HG02588 (cell line): ENCODE measurements at regions not wholly inside any gene's neighbourhood (a gene's known extent, or its start where the extent isn't known, plus 50 kb on each side); places are given as distances from the start of the nearest gene placed in this dataset.
"Not testable (repeated sequence)": the region's sequence is repeated elsewhere in the genome, so short reads cannot be mapped to it uniquely, and the experiment has no call there.

Source experiments
- ATAC-seq: cut with Tn5 transposase; IDR thresholded peaks from one replicate; pipeline ENCODE4 v1.9.1; 2021; ENCODE audit warnings: mild to moderate bottlenecking, moderate library complexity; ENCODE audit not compliant: unreplicated experiment

DNA sequence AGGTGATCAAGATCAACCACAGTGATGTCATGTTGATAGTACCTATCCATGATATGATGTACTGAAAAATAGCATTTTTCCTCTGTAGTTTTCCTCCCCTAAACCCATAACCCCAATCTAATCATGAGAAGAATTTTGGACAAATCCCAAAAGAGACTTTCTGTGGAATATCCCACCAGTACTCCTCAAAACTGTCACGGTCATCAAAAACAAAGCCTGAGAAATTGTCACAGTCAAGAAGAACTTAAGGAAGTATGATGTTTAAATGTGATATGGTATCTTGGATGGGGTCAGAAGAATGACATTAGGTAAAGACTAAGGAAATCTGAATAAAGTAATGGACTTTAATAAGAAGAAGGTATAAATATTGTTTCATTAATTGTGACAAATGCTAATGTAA is 248.8 kb downstream of the RMST start:
- ATAC-seq: no peak

DNA sequence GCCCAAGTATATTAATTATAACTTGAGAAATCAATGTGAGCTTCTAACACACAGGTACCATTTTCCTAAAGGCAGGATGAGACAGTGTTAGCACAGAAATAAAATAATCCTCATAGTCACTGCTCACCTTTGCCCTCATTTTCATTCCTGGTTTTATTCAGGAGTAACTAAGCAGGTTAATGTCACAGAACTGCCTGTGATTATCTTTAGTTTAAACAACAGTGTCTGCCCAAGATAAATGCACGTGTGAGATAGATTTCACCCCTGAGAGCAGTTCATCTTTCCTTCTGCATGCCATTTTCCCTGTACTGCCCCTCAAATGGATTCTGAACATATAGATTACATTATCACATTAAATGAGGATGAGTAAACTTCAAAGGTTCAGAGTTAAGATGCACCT is 250.7 kb downstream of the RMST start:
- ATAC-seq: no peak

DNA sequence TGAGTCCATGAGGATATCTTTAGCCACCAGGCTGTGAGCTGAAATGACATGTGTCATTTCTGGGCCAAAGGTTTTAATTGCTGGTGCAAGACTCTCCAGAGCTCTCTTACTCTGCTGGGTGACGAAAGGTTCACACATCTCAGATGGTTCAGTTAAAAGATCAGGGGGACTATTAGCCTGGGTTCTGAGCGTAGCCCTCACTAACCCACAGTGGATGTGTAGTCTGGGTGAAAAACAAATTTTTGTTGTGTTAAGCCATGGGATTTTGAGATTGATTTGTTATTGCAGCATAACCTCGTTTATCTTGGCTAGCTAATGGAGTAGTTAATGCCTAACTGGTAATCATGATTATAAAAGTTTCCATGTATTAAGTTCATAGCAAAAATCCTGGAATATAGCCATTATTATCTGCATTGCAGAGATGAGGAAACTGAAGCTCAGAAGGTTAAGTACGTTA is 251.5 kb downstream of the RMST start:
- no peak for ATAC-seq

DNA sequence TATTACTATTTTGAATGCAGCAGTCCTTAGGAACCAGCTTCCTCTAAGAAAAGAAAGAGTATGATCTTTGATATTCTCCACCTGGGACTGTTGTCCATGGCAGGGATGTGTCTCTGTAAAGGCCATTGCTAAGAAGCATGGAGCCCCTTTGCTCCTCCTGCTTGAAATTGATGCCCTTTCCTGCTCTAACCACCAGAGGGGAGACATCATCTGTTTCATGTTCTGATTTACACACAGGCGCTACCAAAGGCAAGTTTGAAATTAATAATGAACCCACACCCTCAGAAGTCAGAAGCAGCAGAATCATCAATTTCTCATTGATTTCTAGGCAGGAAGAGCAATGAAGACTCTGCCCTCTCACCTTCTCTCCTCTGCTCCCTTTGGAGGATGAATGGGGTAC is 253.8 kb downstream of the RMST start:
- no peak for ATAC-seq

DNA sequence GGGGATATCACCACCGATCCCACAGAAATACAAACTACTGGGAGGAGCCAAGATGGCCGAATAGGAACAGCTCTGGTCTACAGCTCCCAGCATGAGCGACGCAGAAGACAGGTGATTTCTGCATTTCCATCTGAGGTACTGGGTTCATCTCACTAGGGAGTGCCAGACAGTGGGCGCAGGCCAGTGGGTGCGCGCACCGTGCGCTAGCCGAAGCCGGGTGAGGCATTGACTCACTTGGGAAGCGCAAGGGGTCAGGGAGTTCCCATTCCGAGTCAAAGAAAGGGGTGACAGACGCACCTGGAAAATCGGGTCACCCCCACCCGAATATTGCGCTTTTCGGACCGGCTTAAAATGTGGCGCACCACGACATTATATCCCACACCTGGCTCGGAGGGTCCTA is 261.2 kb downstream of the RMST start:
- not testable (repeated sequence) for ATAC-seq

DNA sequence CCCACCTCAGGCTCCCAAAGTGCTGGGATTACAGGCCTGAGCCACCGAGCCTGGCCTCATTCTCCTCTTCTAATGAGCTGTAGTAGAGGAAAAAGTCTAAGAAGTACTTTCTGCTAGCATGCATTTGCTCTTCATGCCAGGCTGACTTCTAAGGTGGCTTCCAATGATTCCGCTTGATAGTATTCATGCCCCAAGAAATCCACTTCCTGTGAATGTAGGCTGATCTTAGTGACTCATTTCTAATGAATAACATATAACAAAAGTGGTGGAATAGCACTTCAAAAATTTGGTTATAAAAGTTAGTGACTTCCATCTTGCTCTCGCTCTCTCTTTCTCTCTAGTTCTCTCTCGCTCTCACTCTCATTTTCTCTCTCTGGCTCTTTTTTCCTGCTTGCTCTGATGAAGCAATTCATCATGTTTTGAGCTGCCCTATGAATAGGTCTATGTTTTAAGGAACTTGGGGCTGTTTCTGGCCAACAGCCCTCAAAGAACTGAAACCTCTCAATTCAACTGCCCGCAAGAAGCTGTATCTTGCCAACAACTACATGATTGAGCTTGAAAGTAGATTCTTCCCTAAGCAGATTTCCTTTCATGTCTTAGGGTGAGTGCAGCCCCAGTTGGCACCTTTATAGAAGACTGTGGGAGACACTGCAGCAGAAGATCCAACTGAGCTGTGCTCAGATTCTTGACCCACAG is 282.9 kb downstream of the RMST start:
- no peak for ATAC-seq

DNA sequence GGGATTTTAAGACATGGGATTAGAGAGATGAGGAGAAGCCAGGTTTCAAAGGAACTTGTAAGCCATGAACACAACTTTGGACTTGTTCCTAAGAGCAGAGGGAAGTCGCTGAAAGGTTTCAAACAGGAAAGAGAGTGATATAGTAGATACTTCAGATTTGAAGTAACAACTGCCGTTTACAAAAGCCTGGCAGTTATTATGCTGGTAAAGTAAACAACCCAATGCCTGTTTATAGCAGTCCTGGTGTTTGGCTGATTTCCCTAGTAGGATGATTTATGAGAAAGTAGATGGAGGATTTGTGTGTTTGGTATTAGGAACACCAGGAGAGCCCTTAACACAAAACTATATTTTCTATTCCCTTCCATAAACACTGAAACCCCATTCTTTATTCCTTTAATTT is 285.7 kb downstream of the RMST start:
- no peak for ATAC-seq

DNA sequence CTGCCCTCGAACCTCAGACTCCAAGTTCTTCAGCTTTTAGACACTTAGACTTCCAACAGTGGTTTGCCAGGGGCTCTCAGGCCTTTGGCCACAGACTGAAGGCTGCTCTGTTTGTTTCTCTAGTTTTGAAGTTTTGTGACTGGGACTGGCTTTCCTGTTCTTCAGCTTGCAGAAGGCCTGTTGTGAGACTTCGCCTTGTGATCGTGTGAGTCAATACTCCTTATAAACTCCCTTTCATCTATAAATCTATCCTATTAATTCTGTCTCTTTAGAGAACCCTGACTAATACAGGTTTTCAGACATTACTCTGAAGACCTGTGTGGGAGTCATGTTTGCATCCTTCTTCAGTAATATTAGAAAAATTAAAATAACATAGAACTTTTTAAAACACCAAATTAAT is 289.1 kb downstream of the RMST start:
- no peak for ATAC-seq

DNA sequence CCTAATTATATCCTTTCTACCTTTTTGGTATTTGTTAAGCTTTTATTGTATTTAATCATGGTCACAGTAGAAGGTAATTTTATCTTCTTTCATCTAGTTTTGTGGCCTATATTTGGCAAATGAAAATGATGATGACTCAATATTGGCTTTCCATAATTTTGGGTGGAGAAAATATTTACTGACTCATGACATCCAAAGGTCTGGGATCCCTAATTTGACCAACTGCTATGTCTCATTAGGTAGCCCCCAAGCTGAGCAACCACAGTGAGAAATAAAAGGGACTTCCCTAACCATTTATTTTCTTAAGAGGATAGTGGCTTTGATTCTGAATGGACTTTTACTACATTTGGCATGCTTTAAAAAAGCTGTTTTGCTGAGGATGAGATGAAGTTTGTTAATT is 289.5 kb downstream of the RMST start:
- ATAC-seq: no peak

DNA sequence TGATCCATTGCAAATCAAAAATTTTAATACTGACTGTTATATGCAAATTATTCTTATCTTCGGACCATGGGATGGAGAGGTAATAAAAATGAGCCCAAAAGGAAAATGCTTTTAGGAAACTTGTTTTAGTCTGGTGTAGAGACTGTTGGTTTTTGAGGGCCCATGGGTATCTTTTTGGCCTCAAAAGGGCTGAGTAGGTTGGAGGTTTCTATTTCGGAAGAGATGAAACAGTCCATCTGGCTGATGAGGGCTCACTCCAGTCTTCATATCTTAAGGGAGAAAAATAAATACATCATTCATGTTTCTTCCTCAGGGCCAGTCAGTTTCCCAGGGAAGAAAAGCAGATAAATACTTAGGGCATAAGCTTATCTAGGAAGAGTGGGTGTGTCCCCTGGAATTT is 290.7 kb downstream of the RMST start:
- ATAC-seq: no peak

DNA sequence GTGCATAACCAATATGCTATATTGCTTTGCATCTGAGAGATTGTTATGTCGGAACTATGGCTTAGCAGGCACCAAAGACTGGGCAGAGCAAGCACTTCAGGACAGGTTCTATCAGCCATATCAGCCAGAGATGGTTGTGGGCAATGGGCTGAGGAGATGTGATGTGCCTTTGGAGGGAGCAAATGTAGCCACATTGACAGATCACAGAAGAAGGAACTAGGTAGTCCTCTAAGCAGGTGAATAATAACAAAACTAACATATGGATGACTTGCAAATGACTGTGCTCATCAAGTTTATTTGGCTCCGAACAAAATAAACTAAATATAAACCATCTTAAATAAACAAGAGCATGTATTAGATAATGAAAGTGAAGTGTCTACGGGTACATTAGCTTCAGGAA is 291.7 kb downstream of the RMST start:
- ATAC-seq: no peak

DNA sequence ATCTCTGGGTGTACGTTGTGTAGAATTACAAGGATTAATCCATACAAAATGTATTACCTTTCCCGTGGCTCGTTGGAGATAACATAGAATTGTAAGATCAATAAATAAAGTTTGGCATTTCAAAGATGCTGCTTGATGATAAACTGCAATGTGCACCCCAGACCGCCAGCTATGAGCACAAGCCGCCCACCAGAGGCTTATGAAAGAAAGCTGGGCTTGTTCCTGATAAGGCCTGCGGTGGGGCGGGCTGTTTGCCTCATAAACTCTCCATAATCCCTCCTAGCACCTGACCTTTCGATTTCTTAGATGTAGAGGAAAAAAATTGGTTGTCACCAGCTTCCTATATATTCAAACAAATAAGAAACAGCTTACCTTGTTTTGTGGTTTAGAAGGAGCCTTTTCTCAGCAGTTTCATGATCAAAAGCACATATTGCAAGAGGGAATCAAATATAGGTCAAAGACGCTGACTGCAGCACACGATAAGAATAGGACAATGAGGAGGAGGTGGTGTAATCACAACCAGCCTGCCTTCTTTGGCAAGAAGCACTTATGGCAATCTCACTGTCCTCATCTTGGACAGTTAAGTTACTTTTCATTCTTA is 293.6 kb downstream of the RMST start:
- ATAC-seq: no peak

DNA sequence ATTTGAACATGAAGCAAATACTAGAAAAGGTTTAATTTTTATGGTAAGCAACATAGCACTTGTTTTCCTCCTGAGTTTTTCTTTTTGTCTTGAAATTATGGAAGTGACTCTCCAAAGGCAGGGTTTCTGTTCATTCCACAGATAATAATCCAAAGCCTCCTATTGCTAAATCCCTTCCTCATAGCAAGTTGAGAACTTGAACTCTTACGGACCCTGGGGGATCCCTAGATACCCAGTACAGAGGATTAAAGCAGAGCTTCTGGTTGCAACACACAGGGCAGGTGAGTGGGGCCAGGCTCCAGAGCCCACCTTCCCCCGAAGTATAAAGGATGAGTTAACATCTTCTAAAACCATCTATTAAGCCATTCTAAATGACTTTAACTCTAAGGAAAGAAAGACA is 294.1 kb downstream of the RMST start:
- no peak for ATAC-seq

DNA sequence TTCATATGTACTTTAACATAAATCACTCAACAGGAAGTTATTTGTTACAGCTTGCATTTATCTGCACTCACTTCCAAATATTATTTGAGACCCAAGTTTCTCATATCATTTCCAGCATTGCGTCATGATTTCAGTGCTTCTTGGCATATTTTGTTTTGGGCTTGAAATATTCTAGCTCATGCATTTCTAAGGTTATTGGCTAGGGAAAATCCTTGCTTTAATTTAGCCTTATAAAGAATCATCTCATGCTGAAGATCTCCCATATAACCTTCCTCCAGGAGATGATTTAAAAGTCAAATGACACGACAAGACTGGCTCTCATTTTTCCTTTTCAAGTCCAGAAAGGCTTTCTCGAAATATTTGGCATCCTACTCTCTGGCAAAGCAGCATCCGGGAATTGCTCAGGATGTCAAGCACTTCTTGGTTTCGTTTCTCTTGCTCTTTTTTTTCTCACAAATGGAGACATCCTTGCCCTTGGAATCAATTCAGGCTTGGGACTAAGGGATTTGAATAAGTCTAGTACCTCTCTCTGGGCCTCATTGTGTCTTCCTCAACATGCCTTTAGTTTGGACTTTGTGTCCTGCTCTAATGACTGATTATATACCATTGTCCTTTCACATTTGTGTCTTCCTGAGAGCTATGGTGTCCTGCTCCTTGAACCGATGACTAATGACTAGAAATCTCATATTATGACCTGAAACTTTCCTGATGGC is 295.0 kb downstream of the RMST start:
- ATAC-seq: no peak

DNA sequence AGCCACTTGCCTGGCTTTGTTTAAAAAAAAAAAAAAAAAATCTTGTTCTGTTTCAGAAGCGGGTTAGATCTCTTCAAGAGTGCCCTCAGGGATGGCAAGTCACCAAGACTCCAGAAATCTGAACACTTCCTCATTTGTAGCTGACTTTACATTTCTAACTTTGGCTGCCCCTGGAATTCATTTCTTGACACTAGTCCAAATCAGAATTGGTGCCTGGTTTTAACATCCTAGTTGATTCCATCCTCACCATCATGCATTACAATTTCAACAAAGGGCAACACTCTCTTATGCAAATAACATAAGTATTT is 295.5 kb downstream of the RMST start:
- no peak for ATAC-seq

DNA sequence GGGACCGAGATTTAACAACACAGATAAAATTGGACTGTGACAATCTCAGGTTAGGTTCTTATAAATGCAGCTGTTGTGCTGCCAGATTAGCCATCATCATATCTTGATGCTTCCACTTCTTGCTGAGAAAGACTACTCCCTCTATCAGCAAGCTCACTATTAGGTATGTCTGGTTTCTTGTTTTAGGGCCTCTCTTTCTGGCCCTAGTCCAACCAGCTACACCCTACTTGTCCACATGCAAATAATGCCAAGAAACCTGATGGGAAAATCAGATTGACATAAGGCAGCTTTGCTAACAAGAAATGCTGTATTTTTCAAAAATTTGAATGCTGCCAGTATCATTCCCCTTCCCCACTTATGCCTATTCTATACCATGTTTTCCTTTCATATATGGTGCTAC is 296.0 kb downstream of the RMST start:
- ATAC-seq: no peak

DNA sequence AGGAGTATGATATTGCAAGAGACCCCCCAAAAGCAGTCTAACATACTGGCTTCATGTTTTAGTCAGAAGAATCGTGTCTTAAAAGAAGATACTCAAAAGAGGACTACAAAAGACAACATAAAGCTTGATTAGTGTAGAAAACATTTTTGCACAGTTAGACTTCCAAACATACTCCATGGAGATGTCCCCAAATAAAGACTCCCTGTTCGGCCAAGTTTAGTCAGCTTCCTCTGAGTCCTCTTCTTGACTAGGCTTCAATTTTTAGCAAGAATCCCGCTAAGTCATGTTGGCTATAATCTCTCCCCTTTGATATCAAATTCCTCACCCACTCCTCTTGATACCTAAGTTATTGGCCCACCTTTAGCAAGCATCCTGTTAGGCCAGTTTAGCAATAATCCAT is 298.0 kb downstream of the RMST start:
- no peak for ATAC-seq

DNA sequence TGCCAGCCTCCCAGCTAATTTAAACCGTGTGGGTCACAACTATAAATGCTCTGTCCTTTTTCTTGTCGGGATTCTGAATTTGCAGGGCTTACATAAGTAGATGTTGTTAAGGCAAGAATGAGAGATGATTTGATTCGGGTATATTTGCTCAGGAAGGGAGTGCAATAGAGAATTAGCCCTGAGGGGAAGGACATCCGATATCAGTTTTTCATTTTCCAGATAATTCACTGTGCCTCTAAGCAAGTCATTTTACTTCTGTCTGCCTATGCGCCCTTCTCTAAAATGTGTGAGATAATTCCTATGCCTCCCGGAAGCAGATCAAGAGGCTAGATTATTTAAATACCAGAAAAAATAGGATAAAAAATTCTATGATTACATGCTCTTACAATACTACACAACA is 300.5 kb downstream of the RMST start:
- ATAC-seq: no peak

DNA sequence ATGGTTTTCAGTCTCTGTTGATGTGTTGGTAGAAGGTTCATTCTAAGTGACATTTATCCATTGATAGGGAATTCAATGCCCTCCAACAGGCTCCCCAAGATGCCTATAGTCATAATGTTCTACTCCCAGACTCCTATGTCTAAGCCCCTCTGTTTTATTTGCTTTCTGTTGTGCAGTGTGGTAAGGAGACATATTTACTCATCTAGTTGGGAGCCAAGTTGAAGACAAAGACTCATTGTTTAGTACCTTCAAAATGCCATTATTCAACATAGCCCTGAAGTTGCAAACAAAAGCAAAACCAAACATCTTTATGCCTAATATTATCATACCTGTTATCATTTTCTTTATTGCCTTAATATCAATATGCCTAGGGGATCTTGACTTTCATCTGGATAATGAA is 302.1 kb downstream of the RMST start:
- no peak for ATAC-seq

DNA sequence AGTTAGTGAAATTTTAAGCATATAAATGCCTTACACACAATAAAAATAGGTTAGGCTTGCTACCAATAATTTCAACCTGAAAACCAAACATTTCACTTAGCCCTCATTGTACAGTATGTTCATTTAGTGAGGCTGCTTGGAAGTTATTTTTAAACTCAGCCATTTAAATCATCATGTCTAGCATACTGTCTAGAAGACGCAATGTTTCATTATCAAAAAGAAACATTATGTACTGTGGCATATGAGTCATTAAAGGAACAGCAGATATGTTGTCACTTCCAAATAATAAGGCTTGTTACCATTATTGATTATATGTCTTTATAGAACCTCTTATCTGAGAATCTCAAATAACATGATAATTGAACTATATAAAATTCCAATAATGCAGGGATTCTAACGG is 304.7 kb downstream of the RMST start:
- ATAC-seq: no peak

DNA sequence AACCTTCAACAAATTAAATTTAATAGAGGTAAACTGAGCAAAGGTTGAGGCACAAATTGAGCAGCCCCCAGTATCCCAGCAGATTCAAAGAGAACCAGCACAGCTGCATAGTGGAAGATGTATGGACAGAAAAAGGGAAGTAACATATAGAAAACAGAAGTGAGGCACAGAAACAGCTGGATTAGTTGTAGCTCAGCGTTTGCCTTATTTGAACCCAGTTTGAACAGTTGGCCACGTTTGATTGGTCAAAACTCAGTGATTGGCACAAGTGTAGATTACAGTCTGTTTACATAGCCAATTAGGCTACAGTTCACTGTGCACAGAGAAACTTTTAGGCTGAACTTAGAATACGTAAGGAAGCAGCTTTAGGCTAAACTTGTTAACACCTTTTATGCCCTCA is 315.5 kb downstream of the RMST start:
- ATAC-seq: no peak

DNA sequence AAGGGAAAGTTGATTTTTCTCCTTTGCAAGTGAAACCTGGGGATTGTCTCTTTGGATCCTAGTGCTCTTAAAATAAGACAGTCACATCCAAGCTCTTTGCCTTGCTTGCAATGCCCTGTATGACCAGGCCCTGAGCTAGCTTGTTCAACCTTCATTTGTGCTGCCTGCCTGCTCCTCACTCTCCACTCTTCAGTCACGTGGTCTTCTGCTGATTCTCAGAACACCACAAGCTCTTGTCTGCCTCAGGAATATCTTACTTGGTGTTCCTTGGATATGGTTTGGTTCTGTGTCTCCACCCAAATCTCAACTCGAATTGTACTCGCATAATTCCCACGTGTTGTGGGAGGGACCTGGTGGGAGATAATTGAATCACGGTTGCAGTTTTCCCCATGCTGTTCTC is 318.7 kb downstream of the RMST start:
- no peak for ATAC-seq

DNA sequence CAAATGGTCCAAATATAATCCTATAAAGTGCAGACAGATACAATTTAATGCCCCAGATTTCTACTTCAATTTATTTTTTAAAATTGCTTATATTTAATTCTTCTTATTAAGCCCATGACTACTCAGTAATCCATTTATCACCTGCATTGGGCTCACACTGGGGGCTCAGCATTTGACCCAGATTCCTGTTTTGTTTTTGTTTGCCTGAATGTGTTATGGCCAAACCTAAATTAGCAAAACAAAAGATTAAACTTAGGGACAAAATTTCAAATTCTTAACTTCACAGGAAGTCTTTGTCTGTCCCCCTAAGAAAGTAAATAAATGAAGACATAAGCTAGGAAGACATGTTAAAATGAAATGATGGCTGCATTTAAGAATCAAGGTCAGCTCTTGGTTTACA is 322.3 kb downstream of the RMST start:
- ATAC-seq: no peak
